Fibroblast of lung (primary cell): ENCODE measurements at regions not wholly inside any gene's neighbourhood (a gene's known extent, or its start where the extent isn't known, plus 50 kb on each side); places are given as distances from the start of the nearest gene placed in this dataset.

Experiments
- DNase-seq, 2 donors: peaks; one replicate each; pipeline versions ENCODE4 v3.0.0 to v3.0.0-alpha.2; 2010; ENCODE audit warnings: low read depth in 2 of 2
- H2AFZ ChIP-seq: 2 replicates; pipeline ENCODE4 v1.5.1; 2012; ENCODE audit warnings: low read length, control low read depth, inconsistent platforms
- H3K27ac ChIP-seq: 2 replicates; pipeline ENCODE4 v1.5.1; 2011; ENCODE audit warnings: low read length, control low read depth; ENCODE audit not compliant: insufficient read depth
- H3K27me3 ChIP-seq: 2 replicates; pipeline ENCODE4 v1.5.1; 2011; ENCODE audit warnings: mild to moderate bottlenecking, low read length; ENCODE audit not compliant: control insufficient read depth, insufficient read depth
- H3K36me3 ChIP-seq: 2 replicates; pipeline ENCODE4 v1.5.1; 2011; ENCODE audit warnings: low read length; ENCODE audit not compliant: control insufficient read depth, insufficient read depth
- H3K4me1 ChIP-seq: 2 replicates; pipeline ENCODE4 v1.5.1; 2011; ENCODE audit warnings: low read length; ENCODE audit not compliant: control insufficient read depth, insufficient read depth; ENCODE audit errors: extremely low read depth
- H3K4me2 ChIP-seq: 2 replicates; pipeline ENCODE4 v1.5.1; 2011; ENCODE audit warnings: low read length, control low read depth; ENCODE audit not compliant: insufficient read depth; ENCODE audit errors: extremely low read depth
- H3K4me3 ChIP-seq, 4 experiments: fragments of 200-600 bp in 1 of 4; sonication (generic) in 1 of 4; replicated peaks in 1 of 4; 2 replicates each; pipeline ENCODE4 v1.5.1; 2011 to 2016; ENCODE audit warnings: low read length in 4 of 4, low read depth in 3 of 4, mild to moderate bottlenecking in 3 of 4, control low read depth in 2 of 4, inconsistent platforms in 1 of 4, mixed read lengths in 1 of 4; ENCODE audit not compliant: insufficient read depth in 1 of 4; ENCODE audit errors: control extremely low read depth in 1 of 4
- H3K79me2 ChIP-seq: 2 replicates; pipeline ENCODE4 v1.5.1; 2012; ENCODE audit warnings: mild to moderate bottlenecking, low read length, inconsistent platforms; ENCODE audit not compliant: control insufficient read depth, insufficient read depth
- H3K9ac ChIP-seq: 2 replicates; pipeline ENCODE4 v1.5.1; 2011; ENCODE audit warnings: mild to moderate bottlenecking, low read length, control low read depth; ENCODE audit not compliant: insufficient read depth
- H3K9me3 ChIP-seq: 2 replicates; pipeline ENCODE4 v1.5.1; 2012; ENCODE audit warnings: low read depth, low read length; ENCODE audit not compliant: control insufficient read depth, insufficient read depth
- H4K20me1 ChIP-seq: 2 replicates; pipeline ENCODE4 v1.5.1; 2011; ENCODE audit warnings: low read length; ENCODE audit not compliant: control insufficient read depth, insufficient read depth; ENCODE audit errors: extremely low read depth
- CTCF ChIP-seq, 2 donors: IDR thresholded peaks in 1 of 2; conservative IDR thresholded peaks in 1 of 2; 1 replicate in 1 of 2; 2 replicates in 1 of 2; pipeline ENCODE4 v1.5.1; 2011 to 2012; ENCODE audit warnings: low read length in 2 of 2, control low read depth in 1 of 2, inconsistent platforms in 1 of 2, low read depth in 1 of 2, mild to moderate bottlenecking in 1 of 2
- EZH2 ChIP-seq: IDR thresholded peaks from 2 replicates; pipeline ENCODE4 v1.5.1; 2012; ENCODE audit warnings: low read length, control low read depth, mild to moderate bottlenecking; ENCODE audit errors: missing control alignments

GRCh38 chr9:81430727-81431126 is 258.6 kb downstream of the TLE1 start:
- Histone ChIP-seq H3K9ac (no peak overlapping the region), H3K27ac (peak overlapping the region; percentile 62), H3K9me3 (peaks cover 3% of the 10 kb centered on the region), H4K20me1 (no peaks in the 10 kb centered on the region), H3K79me2 (no peaks in the 10 kb centered on the region), H3K4me3 (no peak overlapping the region), H2AFZ (no peak overlapping the region), H3K27me3 (no peaks in the 10 kb centered on the region), H3K4me2 (no peak overlapping the region), H3K36me3 (no peaks in the 10 kb centered on the region), H3K4me1 (peaks cover 2% of the 10 kb centered on the region)
- no peak for TF ChIP-seq CTCF (conservative IDR thresholded peaks at IDR 0.05 in 1 of 2, IDR thresholded peaks at IDR 0.05 in 1 of 2; ENCODE audit: low read depth in 1 of 2, low read length in 2 of 2)
- no peak for TF ChIP-seq EZH2
- peak; percentile 51 to 67 for DNase-seq

- Histone ChIP-seq H2AFZ (no peak overlapping the region), H3K27ac (no peak overlapping the region), H3K9me3 (peaks cover 3% of the 10 kb centered on the region), H3K36me3 (no peaks in the 10 kb centered on the region), H3K4me3 (no peak overlapping the region), H3K27me3 (no peaks in the 10 kb centered on the region), H3K4me1 (peaks cover 2% of the 10 kb centered on the region), H3K4me2 (no peak overlapping the region), H3K79me2 (no peaks in the 10 kb centered on the region), H4K20me1 (no peaks in the 10 kb centered on the region), H3K9ac (no peak overlapping the region)
- no peak for DNase-seq
- TF ChIP-seq EZH2, result no peak
- no peak for TF ChIP-seq CTCF (conservative IDR thresholded peaks at IDR 0.05 in 1 of 2, IDR thresholded peaks at IDR 0.05 in 1 of 2; ENCODE audit: low read depth in 1 of 2, low read length in 2 of 2)
Measured at GRCh38 chr9:81427870-81428269, 261.5 kb downstream of the TLE1 start.

GRCh38 chr9:81424431-81424830 is 264.9 kb downstream of the TLE1 start:
- Histone ChIP-seq H2AFZ (no peak overlapping the region), H4K20me1 (no peaks in the 10 kb centered on the region), H3K27ac (no peak overlapping the region), H3K4me3 (no peak overlapping the region), H3K4me2 (no peak overlapping the region), H3K4me1 (no peaks in the 10 kb centered on the region), H3K36me3 (no peaks in the 10 kb centered on the region), H3K79me2 (no peaks in the 10 kb centered on the region), H3K27me3 (no peaks in the 10 kb centered on the region), H3K9me3 (peaks cover 3% of the 10 kb centered on the region), H3K9ac (no peak overlapping the region)
- TF ChIP-seq EZH2 (no peak), CTCF (conservative IDR thresholded peaks at IDR 0.05 in 1 of 2, IDR thresholded peaks at IDR 0.05 in 1 of 2; ENCODE audit: low read depth in 1 of 2, low read length in 2 of 2) (no peak)
- DNase-seq, result peak in 1 of 2 donors; percentile 11
